Astrocyte (in vitro differentiated cells and primary cell): ENCODE measurements at regions not wholly inside any gene's neighbourhood (a gene's known extent, or its start where the extent isn't known, plus 50 kb on each side); places are given as distances from the start of the nearest gene placed in this dataset.

ENCODE experiments used
- EZH2 ChIP-seq: IDR thresholded peaks from 2 replicates; pipeline ENCODE4 v1.6.1; 2012; ENCODE audit warnings: mild to moderate bottlenecking, low read length, inconsistent platforms; ENCODE audit not compliant: insufficient read depth
- TF ChIP-seq, protein P1 (sequence below): IDR thresholded peaks from 2 replicates; pipeline ENCODE4 v1.5.1; 2011; ENCODE audit warnings: low read depth, mild to moderate bottlenecking, inconsistent platforms, low read length, moderate library complexity; ENCODE audit not compliant: insufficient read depth

DNA sequence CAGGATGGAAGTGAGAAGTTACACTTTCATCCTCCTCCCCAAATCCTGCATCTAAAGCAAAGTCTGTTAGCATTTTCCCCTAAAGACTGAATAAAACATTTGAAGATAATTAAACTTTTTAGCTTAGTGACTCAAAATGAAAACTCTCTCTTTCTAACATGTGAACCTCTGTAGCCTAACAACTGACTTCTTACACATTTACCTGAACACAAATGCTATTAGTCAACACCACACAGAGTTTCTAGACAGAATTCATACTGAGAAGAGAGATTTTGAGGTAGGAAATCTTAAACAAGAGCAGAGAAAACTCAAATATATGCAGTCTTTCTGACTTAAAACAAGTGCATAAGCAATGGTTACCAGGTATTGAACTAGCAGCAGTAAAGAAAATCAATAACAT lies 149.9 kb upstream of the SMLR1 start:
- TF ChIP-seq, protein P1, sequence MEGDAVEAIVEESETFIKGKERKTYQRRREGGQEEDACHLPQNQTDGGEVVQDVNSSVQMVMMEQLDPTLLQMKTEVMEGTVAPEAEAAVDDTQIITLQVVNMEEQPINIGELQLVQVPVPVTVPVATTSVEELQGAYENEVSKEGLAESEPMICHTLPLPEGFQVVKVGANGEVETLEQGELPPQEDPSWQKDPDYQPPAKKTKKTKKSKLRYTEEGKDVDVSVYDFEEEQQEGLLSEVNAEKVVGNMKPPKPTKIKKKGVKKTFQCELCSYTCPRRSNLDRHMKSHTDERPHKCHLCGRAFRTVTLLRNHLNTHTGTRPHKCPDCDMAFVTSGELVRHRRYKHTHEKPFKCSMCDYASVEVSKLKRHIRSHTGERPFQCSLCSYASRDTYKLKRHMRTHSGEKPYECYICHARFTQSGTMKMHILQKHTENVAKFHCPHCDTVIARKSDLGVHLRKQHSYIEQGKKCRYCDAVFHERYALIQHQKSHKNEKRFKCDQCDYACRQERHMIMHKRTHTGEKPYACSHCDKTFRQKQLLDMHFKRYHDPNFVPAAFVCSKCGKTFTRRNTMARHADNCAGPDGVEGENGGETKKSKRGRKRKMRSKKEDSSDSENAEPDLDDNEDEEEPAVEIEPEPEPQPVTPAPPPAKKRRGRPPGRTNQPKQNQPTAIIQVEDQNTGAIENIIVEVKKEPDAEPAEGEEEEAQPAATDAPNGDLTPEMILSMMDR, result no peak
- no peak for TF ChIP-seq EZH2
